ENCODE measurements at regions not wholly inside any gene's neighbourhood (a gene's known extent, or its start where the extent isn't known, plus 50 kb on each side); places are given as distances from the start of the nearest gene placed in this dataset.

DNA sequence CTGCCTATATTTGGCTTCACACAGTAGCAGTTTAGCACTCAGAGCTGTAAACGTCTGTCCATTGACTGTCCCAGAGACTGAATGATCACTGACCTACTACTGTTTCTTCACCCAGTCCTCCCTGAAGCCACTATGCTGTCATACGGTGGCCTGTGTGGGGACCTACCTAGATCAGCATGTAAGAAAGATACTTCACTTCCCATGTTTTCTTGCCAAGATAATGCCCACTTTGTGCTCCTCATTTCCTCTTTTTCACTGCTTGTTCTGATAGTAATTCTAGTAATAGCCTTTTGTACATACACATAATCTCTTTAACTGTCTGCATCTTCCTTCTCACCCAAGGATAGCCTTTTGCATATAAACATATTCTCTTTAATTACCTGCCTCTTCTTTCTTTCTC is 109.9 kb upstream of the TIAM2 start:
- Mint-ChIP-seq H3K4me1 (no peaks in the 10 kb centered on the region), H3K9me3 (peaks cover 2% of the 10 kb centered on the region), H3K36me3 (peaks cover 18% of the 10 kb centered on the region), H3K27me3 (no peaks in the 10 kb centered on the region), H3K27ac (no peak overlapping the region), H3K4me3 (no peak overlapping the region)
- DNase-seq: no peak

DNA sequence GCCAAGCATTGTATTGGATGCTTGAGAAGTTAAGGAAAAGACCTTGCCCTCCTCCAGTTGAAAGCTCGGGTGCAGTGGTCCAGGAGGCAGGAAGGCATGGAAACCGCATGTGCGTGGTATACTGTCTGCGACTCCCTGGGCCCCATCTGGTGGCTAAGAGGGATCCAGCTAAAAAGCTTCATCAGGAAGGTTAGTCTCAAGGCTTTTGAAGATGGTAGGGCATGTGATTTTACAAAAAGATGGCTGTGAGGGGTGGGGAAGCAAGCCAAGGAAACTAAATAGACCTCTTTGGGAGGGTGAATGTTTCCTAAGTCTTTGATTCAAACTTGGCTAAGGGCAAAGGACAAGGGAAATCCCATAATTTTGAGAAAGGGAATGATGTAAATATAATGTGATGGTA is 109.1 kb upstream of the TIAM2 start:
- Mint-ChIP-seq H3K27ac (no peak overlapping the region), H3K36me3 (peaks cover 18% of the 10 kb centered on the region), H3K4me3 (no peak overlapping the region), H3K9me3 (peaks cover 2% of the 10 kb centered on the region), H3K4me1 (peaks cover 5% of the 10 kb centered on the region), H3K27me3 (no peaks in the 10 kb centered on the region)
- no peak for DNase-seq

- H3K27me3 Mint-ChIP-seq: no peaks in the 10 kb centered on the region
- no peak overlapping the region for H3K27ac Mint-ChIP-seq
- H3K9me3 Mint-ChIP-seq: peaks cover 2% of the 10 kb centered on the region
- H3K4me3 Mint-ChIP-seq: no peak overlapping the region
- H3K4me1 Mint-ChIP-seq: peaks cover 7% of the 10 kb centered on the region
- DNase-seq: no peak
- peaks cover 18% of the 10 kb centered on the region for H3K36me3 Mint-ChIP-seq
These were observed 108.6 kb upstream of the TIAM2 start for GRCh38 chr6:154886471-154886870.

GRCh38 chr6:154887051-154887450 is 108.1 kb upstream of the TIAM2 start:
- H3K4me3 Mint-ChIP-seq: no peak overlapping the region
- DNase-seq: no peak
- no peak overlapping the region for H3K27ac Mint-ChIP-seq
- peaks cover 7% of the 10 kb centered on the region for H3K4me1 Mint-ChIP-seq
- peaks cover 2% of the 10 kb centered on the region for H3K9me3 Mint-ChIP-seq
- no peaks in the 10 kb centered on the region for H3K27me3 Mint-ChIP-seq
- peaks cover 18% of the 10 kb centered on the region for H3K36me3 Mint-ChIP-seq

DNA sequence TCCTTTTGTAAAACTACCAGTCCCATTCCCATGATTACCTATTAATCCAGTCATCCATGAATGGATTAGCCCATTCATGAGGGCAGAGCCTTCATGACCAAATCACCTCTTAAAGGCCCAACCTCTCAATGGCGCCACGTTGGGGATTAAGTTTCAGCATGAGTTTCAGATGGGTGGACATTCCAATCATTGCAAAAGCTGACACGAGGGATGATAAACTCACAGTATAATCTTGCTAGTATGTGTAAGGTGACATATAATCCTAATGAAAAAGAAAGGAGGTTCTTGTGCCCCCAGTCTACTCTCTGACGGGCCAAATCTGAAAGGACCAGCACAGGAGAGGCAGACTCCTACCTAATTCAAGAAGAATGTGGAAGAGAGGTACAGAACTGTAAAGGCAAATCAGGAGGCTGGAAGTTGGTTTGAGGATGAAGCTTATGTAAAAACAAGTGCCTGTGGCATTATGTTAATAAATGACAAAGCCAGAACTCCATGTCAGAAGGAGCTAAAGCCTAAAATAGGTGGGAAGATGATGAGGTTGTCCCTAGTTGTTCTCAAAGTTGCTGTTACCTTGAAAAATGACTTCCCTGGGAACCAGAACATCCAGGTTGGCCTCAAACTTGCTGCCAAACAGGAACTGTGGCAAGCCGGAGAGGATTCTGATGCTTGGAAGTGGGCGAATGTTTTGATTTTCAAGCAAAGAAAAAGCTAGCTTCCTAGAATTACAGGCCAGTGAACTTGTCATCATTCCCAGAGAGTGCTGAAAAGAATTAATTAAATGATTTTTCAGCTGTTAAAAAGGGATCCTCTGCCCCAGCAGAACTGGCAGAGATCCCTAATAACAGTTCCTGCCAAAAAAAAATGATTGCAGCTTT is 106.5 kb upstream of the TIAM2 start:
- H3K36me3 Mint-ChIP-seq: peaks cover 16% of the 10 kb centered on the region
- H3K4me1 Mint-ChIP-seq: peaks cover 9% of the 10 kb centered on the region
- no peaks in the 10 kb centered on the region for H3K27me3 Mint-ChIP-seq
- DNase-seq: no peak
- no peak overlapping the region for H3K27ac Mint-ChIP-seq
- no peak overlapping the region for H3K4me3 Mint-ChIP-seq
- H3K9me3 Mint-ChIP-seq: no peaks in the 10 kb centered on the region

DNA sequence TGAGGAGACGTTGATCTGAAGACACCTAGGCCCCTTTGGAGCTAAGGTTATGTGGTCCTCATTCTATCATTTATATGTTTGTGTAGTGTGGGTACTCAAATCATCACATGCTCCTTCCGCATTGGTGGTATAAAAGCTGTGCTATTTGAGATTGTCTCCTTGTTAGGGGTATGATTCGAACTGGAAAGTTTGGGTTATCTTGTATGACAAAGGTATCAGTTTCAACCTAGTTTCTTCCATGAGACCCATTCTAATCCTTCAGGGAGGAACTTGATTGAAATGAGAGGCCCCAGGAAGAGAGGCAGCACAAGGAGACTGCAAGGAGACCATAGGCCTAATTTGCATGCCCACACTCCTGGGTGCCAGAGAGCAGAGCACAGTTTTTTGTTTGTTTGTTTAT is 104.2 kb upstream of the TIAM2 start:
- Mint-ChIP-seq H3K27me3 (no peaks in the 10 kb centered on the region), H3K27ac (no peak overlapping the region)

DNA sequence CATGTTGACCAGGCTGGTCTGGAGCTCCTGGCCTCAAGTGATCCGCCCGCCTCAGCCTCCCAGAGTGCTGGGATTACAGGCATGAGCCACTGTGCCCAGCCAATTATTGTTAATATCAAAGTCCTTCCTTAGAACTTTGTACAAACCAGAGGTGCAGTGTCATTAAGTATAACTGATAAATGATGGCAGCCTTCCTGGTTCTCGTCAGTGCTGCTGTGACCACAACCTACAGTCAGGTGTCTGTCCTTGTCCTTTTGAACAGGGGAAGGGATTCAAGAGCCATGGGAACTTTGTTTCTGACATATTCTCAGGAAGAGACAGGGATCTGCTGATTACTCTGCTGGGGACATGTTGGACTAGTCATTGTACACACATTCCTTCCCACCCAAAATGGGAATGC is 103.2 kb upstream of the TIAM2 start:
- Mint-ChIP-seq H3K36me3 (peaks cover 4% of the 10 kb centered on the region), H3K4me3 (no peak overlapping the region), H3K27me3 (no peaks in the 10 kb centered on the region), H3K9me3 (no peaks in the 10 kb centered on the region), H3K4me1 (peaks cover 10% of the 10 kb centered on the region), H3K27ac (no peak overlapping the region)
- DNase-seq: no peak

More for the DNA sequence above, 104.2 kb upstream of the TIAM2 start:
- no peak for DNase-seq
- no peaks in the 10 kb centered on the region for H3K9me3 Mint-ChIP-seq
- H3K4me1 Mint-ChIP-seq: peaks cover 10% of the 10 kb centered on the region
- H3K36me3 Mint-ChIP-seq: peaks cover 7% of the 10 kb centered on the region
- no peak overlapping the region for H3K4me3 Mint-ChIP-seq

- no peak overlapping the region for H3K27ac Mint-ChIP-seq
- peaks cover 10% of the 10 kb centered on the region for H3K4me1 Mint-ChIP-seq
- H3K4me3 Mint-ChIP-seq: no peak overlapping the region
- H3K27me3 Mint-ChIP-seq: no peaks in the 10 kb centered on the region
- no peak for DNase-seq
- no peaks in the 10 kb centered on the region for H3K9me3 Mint-ChIP-seq
- H3K36me3 Mint-ChIP-seq: peaks cover 4% of the 10 kb centered on the region
These were observed 101.2 kb upstream of the TIAM2 start for GRCh38 chr6:154893917-154894316.

- Mint-ChIP-seq H3K36me3 (peaks cover 4% of the 10 kb centered on the region), H3K9me3 (no peaks in the 10 kb centered on the region), H3K27ac (no peak overlapping the region), H3K4me3 (no peak overlapping the region), H3K27me3 (no peaks in the 10 kb centered on the region), H3K4me1 (peaks cover 10% of the 10 kb centered on the region)
- DNase-seq: no peak
These were observed 100.2 kb upstream of the TIAM2 start for GRCh38 chr6:154894902-154895301.

- Mint-ChIP-seq H3K27ac (no peak overlapping the region), H3K4me1 (peaks cover 7% of the 10 kb centered on the region), H3K36me3 (peaks cover 4% of the 10 kb centered on the region), H3K9me3 (no peaks in the 10 kb centered on the region), H3K4me3 (no peak overlapping the region), H3K27me3 (no peaks in the 10 kb centered on the region)
- DNase-seq: no peak
These were observed 99.3 kb upstream of the TIAM2 start for GRCh38 chr6:154895841-154896240.

GRCh38 chr6:154898821-154899220 is 96.3 kb upstream of the TIAM2 start:
- Mint-ChIP-seq H3K4me1 (peaks cover 1% of the 10 kb centered on the region), H3K4me3 (no peak overlapping the region), H3K9me3 (no peaks in the 10 kb centered on the region), H3K27me3 (no peaks in the 10 kb centered on the region), H3K36me3 (peaks cover 7% of the 10 kb centered on the region), H3K27ac (no peak overlapping the region)
- DNase-seq: no peak

- no peak overlapping the region for H3K27ac Mint-ChIP-seq
- H3K4me1 Mint-ChIP-seq: peaks cover 1% of the 10 kb centered on the region
- H3K27me3 Mint-ChIP-seq: no peaks in the 10 kb centered on the region
- H3K36me3 Mint-ChIP-seq: peaks cover 6% of the 10 kb centered on the region
- H3K9me3 Mint-ChIP-seq: no peaks in the 10 kb centered on the region
- no peak for DNase-seq
- H3K4me3 Mint-ChIP-seq: no peak overlapping the region
These were observed 95.2 kb upstream of the TIAM2 start for GRCh38 chr6:154899824-154900463.

DNA sequence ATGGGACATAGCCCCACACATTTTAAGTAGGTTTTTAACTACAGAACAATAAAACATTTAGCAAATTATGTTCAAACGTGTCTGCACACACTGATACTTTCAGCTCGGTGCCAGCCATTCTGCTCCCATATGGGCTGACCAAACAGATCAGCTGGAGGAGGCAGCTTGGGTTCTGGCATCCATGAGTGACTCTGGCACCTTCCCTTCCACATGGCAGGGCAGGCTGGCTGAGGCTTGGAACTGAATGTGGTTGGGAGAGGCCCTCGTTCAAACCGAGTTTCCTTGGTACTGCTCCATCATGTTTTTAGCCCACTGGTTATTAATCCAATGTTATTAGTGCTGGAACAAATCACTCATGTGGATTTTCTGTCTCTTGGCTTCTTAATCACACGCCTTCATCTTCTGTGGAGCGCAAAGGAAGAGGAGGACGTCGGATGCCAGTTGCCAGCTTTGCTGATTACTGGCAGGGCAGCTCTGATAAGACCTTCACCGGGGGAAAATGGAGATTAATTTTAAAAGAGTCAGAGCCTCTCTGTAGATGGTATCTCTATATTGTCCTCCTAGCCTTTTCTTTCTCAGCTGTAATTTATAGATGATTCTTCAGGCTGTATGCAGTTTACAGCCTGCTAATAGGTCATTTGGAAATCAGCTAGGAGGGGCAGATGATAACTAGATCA is 93.1 kb upstream of the TIAM2 start:
- Mint-ChIP-seq H3K27ac (no peak overlapping the region), H3K9me3 (no peaks in the 10 kb centered on the region), H3K27me3 (no peaks in the 10 kb centered on the region), H3K4me1 (no peaks in the 10 kb centered on the region), H3K4me3 (no peak overlapping the region), H3K36me3 (peaks cover 4% of the 10 kb centered on the region)
- DNase-seq: no peak

DNA sequence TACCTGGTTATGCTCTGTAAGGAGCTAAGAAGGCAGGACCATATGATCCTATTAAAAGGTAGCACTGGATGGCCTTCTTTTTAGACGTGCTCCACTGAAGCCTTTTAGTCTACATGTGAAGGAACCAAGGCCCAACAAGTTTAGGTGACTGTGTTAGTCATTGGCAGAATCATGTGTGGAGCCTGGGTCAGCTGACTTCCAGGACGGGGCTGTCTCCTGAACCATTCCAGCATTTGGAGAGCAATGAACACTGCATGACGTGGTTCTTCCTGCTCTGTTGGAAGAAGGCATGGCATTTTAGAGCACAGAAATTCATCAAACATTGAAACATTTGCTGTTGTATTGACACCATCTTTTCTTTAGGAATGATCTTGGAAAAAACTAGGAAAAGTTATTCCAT is 87.8 kb upstream of the TIAM2 start:
- Mint-ChIP-seq H3K4me3 (no peak overlapping the region), H3K9me3 (no peaks in the 10 kb centered on the region), H3K36me3 (peaks cover 2% of the 10 kb centered on the region), H3K4me1 (peaks cover 2% of the 10 kb centered on the region), H3K27me3 (no peaks in the 10 kb centered on the region), H3K27ac (no peak overlapping the region)
- no peak for DNase-seq

- no peaks in the 10 kb centered on the region for H3K36me3 Mint-ChIP-seq
- DNase-seq: no peak
- H3K4me3 Mint-ChIP-seq: no peak overlapping the region
- H3K27me3 Mint-ChIP-seq: no peaks in the 10 kb centered on the region
- H3K27ac Mint-ChIP-seq: no peak overlapping the region
- peaks cover 2% of the 10 kb centered on the region for H3K4me1 Mint-ChIP-seq
- H3K9me3 Mint-ChIP-seq: no peaks in the 10 kb centered on the region
These were observed 86.4 kb upstream of the TIAM2 start for GRCh38 chr6:154908723-154909122.
